ENCODE measurements at regions not wholly inside any gene's neighbourhood (a gene's known extent, or its start where the extent isn't known, plus 50 kb on each side); places are given as distances from the start of the nearest gene placed in this dataset.

- no peak for TF ChIP-seq SIN3A (IDR thresholded peaks at IDR 0.05; ENCODE audit: borderline replicate concordance, insufficient read depth, low read length)
- no peak for TF ChIP-seq FOXP2 (optimal IDR thresholded peaks at IDR 0.05; ENCODE audit: borderline replicate concordance, extremely low read depth, extremely low read length, insufficient read depth)
- no peak for TF ChIP-seq REST (IDR thresholded peaks at IDR 0.05; ENCODE audit: insufficient read depth in 1 of 2, low read depth in 2 of 2, low read length in 2 of 2)
- TF ChIP-seq POLR2AphosphoS5 (IDR thresholded peaks at IDR 0.05; ENCODE audit: low read depth, low read length) = no peak
- TF ChIP-seq TAF1 (IDR thresholded peaks at IDR 0.05; ENCODE audit: borderline replicate concordance, insufficient read depth, low read length) = no peak
These were observed 1247.8 kb downstream of the TYW1 start for GRCh38 chr7:68244389-68244788.

GRCh38 chr7:68245688-68246087 is 1249.1 kb downstream of the TYW1 start:
- TF ChIP-seq FOXP2 (optimal IDR thresholded peaks at IDR 0.05; ENCODE audit: borderline replicate concordance, extremely low read depth, extremely low read length, insufficient read depth) (no peak), SIN3A (IDR thresholded peaks at IDR 0.05; ENCODE audit: borderline replicate concordance, insufficient read depth, low read length) (no peak), REST (IDR thresholded peaks at IDR 0.05; ENCODE audit: insufficient read depth in 1 of 2, low read depth in 2 of 2, low read length in 2 of 2) (no peak), TAF1 (IDR thresholded peaks at IDR 0.05; ENCODE audit: borderline replicate concordance, insufficient read depth, low read length) (no peak), POLR2AphosphoS5 (IDR thresholded peaks at IDR 0.05; ENCODE audit: low read depth, low read length) (no peak)

GRCh38 chr7:68246189-68246633 is 1249.6 kb downstream of the TYW1 start:
- no peak for TF ChIP-seq TAF1 (IDR thresholded peaks at IDR 0.05; ENCODE audit: borderline replicate concordance, insufficient read depth, low read length)
- TF ChIP-seq REST (IDR thresholded peaks at IDR 0.05; ENCODE audit: insufficient read depth in 1 of 2, low read depth in 2 of 2, low read length in 2 of 2) = no peak
- TF ChIP-seq POLR2AphosphoS5 (IDR thresholded peaks at IDR 0.05; ENCODE audit: low read depth, low read length) = no peak
- TF ChIP-seq FOXP2 (optimal IDR thresholded peaks at IDR 0.05; ENCODE audit: borderline replicate concordance, extremely low read depth, extremely low read length, insufficient read depth) = no peak
- no peak for TF ChIP-seq SIN3A (IDR thresholded peaks at IDR 0.05; ENCODE audit: borderline replicate concordance, insufficient read depth, low read length)

- TF ChIP-seq POLR2AphosphoS5 (IDR thresholded peaks at IDR 0.05; ENCODE audit: low read depth, low read length) (no peak), FOXP2 (optimal IDR thresholded peaks at IDR 0.05; ENCODE audit: borderline replicate concordance, extremely low read depth, extremely low read length, insufficient read depth) (no peak)
These were observed 1250.5 kb downstream of the TYW1 start for GRCh38 chr7:68247126-68247525.

- no peak for TF ChIP-seq TAF1 (IDR thresholded peaks at IDR 0.05; ENCODE audit: borderline replicate concordance, insufficient read depth, low read length)
- no peak for TF ChIP-seq POLR2AphosphoS5 (IDR thresholded peaks at IDR 0.05; ENCODE audit: low read depth, low read length)
- no peak for TF ChIP-seq FOXP2 (optimal IDR thresholded peaks at IDR 0.05; ENCODE audit: borderline replicate concordance, extremely low read depth, extremely low read length, insufficient read depth)
- no peak for TF ChIP-seq REST (IDR thresholded peaks at IDR 0.05; ENCODE audit: insufficient read depth in 1 of 2, low read depth in 2 of 2, low read length in 2 of 2)
These were observed 1250.9 kb downstream of the TYW1 start for GRCh38 chr7:68247571-68247970.

Data from PFSK-1 (cell line).